ENCODE measurements at regions not wholly inside any gene's neighbourhood (a gene's known extent, or its start where the extent isn't known, plus 50 kb on each side); places are given as distances from the start of the nearest gene placed in this dataset.

DNA sequence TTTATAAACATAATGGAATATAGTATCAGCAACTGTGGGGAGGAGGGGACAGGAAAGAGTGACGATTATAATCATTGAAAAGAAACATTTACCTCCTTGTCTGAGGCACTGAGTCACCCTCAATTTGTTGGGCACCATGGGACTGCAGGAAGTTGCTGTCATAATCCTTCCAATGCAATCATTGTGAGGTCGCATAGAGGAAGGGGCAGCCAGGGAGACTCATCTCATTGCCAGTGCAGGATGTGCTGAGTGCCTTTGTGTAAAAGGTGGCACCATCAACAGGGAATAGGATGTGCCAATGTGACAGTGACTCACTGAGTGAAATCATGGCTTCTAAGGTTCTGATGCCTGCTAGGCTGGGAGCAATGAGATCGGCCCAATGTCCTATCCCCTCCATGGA, 300.4 kb upstream of the ADAMTS9 start:
- DNase-seq = no peak

DNA sequence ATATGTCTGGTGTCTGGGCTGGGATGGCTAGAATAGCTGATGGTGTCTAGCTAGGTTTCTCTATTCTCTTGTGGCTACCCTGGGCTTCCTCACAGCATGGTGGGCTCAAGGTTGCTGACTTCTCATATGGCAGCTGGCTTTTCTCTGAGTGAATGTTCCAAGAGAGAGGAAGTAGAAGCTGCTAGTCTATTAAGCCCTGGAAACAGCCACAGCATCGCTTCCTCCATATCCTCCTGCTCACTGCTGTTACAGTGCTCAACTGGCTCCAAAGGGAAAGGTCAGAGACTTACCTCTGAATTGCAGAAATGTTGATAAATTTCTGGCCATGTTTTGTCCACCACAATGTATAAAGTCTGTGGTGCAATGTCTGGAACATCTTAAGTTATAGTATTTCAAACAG, 299.9 kb upstream of the ADAMTS9 start:
- DNase-seq = no peak

DNA sequence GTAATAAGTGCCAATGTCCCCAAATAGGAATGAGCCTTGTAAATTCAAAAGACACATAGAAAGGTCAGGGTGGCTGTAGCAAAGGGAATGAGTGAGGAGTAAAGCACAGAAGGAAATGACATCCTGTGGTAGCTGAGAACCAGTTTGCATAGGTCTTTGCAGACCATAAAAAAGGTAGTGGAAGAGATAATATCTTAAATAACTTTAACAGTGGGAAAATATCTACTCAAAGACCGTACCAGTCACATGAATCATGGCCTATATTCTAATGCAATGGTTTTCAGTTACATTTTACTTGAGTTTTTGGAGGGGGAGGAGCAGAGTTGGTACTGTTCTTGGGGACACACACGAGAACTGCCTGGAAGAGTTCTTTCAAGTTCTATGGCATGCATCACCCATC, 297.3 kb upstream of the ADAMTS9 start:
- DNase-seq = no peak

DNA sequence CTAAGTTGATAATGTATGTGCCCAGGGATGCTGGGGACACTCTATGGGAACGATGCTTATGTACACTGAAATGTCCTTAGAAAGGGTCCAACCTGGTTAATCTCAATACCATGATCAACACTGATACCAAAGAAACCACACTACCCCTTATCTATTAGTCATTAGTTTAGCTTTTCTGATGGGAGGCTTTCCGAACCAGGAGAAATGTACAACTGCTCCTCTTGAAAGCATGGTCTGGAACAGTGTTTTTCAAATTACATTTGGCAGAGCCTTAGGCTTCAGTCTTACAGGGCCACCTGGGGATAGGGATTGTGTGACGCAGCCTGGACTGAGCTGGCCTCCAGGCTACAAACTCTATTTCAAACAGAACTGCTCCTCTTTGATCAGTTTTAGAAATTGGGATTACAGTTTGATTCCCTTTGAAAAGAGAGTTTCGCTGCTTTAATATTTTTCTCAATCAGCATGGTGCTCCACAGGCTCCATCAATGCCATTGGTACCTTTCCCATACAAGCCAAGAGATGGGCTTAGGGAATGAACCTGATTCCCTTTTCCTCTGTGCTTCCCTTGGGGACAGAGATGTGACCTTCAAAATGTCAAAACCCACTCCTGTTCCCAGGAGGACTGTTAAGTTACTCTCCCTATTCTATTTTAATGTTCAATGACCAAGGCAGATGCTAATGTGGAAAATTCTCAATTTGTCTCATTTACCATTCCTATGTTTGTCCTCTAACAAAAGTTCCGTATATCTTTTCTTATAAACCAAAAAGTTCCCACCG, 296.0 kb upstream of the ADAMTS9 start:
- no peak for DNase-seq

DNA sequence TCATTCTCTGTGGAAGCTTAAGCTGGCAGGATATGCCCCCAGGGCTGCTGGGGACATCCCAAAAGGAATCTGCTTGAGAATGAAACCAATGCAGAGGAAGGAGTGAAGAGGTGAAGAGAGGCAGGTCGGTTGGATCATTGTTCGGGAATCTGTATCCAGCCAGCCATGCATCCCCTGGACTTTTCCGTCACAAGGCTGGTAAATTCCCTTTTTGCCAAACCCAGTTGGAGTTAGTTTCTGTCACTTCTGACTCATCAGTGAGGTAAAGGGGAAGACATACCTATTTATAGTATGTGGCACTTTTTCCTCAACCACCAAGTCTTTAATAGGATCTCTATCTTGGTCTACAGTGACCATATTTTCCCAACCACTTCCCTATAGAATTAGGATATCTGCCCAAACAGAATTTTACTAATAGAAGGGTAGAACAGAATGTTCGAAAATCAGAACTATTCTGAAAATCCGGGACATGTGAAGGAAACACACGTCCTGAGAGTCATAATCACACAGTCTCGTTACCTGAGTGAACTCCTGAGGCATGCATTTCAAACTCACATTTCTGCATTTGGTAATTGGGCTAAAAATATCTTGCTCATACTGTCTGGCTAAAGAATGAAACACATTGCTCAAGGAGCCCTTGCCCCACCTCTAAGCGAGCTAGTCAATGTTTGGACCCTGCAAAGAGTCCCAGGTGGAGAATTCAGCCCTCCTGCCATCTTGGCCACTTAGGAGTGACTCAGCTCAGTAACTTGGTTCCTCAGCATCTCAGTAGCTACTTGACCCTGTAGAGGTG, 289.7 kb upstream of the ADAMTS9 start:
- no peak for DNase-seq

DNA sequence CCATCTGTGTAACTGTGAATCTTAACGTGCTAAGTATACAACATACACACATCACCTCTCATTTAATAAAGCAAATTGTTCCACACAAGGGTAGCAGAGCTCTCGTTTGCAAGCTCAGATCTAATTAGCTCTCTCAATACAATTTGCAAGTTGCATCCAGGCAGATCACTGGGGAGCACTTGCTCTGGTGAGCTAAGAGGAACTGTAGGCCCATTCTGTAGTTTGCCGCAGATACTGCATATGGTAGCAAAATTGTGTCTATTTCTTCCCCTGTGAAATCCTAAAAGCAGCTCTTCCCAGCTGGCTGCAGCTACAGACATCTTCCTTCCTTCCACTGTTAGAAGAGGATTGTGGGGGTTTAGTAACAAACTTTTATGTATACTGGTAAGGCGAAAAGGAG, 288.7 kb upstream of the ADAMTS9 start:
- DNase-seq = no peak

DNA sequence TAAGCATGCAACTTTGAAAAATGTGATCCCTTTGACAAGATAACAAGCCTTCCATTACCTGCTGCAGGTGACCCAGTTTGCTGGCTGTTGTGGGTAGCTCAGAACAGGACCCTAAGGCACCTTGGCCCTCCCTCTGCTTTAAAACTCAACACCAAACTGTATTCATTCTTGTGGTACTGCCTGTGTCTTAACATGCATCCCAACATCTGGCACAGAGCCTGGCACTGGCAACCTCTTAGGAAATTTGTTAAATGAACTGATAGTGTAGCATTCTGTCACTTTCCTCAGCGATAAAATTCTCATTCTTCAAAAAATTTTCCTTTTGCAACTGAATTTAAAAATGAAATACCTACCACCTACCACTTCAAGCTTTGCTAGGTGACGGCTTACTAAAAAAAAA, 287.3 kb upstream of the ADAMTS9 start:
- DNase-seq = no peak

DNA sequence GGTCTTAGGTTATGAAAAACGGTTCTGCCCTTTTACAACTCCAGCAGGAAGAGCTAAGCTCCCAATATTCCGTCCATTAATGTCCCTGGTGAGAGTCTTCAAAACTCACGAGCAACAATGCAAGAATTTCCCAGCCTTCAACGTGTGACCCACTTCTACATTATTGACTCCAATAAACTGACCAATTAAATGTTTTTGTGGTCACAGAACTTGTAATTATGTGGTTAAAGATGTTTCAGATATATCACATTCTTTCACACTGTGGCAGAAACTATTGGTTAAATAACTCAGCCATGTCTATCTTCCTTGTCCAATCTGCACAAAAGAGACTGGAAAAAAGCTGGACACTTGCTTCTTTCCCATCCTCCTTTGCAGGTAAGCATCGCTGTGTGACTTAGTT, 286.6 kb upstream of the ADAMTS9 start:
- DNase-seq = no peak

DNA sequence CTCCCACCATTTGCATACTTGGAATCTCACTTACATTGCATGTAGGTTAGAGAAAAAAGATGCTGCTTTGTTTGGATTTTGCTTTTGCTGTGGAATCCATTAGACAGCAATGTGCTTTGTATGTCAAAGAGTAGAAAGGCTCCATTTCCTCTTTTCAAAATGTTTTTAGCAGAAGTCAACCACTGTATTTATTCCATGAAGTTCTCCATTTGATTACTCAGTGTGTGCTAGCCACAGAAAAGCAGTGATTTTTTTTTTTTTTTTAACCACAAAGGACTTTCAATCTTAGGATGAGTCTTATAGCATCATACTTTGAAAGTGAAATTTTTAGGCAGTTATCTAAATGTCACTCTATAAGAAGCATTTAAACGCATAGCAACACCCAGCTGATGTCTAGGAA, 285.0 kb upstream of the ADAMTS9 start:
- peak in 2 of 3 donors; percentile 5 to 34 for DNase-seq

DNA sequence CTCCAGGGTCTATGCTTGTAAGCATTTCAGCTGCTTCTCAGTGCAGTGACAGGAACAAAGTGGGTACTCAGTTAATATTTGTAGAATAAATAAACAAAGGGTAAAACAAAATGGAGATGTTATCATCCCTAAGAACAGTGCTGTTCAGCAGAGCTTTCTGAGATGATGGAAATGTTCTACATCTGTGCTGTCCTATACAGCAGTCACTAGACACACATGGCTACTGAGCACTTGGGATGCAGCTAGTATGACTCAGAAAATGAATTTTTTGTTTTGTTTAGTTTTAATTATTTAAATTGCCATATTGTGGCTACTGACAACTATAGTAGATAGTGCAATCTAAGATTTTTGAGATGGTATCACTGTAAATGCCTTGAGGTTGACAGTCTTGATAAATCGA, 283.8 kb upstream of the ADAMTS9 start:
- no peak for DNase-seq

DNA sequence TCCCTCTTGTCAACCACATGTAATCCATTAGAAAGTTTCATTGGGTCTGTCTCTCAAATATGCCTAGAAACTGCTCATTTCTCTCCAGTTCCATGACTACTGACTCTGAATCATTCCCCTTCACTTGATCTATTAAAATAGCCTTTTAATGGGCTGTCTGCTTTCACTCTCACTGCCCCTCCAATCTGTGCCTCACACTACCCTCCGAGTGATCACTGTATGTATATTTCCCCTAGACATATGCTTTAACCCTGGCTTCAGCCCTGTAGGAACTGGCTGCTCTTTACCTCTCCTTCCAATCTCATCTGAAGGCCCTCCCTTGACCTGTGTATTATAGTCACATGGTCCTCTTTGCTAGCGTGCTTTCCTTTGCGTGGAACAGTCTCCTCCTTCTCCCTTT, 282.8 kb upstream of the ADAMTS9 start:
- DNase-seq = no peak

DNA sequence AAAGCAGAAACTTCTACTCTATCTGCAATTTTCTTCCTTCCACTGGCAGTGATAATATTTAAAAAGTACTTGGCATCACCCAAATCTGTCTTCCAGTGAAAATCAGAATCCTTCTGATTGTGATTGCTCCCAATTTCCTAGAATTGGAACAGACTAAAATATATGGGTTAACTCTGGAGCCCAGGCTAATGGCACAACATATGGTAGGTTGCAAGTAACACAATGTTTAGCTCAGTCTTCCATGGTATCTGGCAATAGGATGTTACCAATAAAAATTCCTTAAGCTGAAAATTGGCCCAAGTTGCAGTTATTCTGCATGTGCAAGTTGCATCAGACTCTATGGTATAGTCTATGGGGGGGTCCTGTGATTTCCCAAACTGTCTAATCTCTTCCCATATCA, 273.5 kb upstream of the ADAMTS9 start:
- no peak for DNase-seq

DNA sequence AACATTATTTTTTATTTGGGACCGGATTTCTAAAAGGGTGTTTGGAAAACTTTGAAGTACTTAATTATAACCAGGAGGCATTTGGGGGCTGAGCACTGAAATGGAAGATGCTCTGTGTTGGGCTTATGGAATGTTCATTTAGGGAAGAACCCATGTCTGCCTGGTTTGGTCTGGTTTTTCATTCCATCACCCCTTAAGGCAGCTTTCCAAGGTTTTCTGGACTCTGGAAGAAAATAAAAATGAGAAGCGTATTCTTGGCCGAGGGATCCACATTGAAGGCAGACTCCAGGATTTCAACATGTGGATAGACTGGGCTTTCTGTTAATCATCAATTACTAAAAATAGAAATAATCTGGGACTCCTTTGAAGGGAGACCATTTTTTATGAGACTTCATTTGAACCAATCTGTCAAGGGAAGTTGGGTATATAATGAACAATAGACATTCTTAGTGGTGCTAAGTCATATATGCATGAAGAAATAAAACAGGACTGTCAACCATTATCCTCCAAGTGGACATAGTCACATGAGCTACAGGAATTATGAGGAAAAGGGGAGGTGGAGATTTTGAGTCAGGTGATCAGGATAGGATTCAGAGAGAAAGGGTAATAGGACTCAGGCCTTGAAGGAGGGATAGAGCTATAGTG, 270.5 kb upstream of the ADAMTS9 start:
- no peak for DNase-seq

DNA sequence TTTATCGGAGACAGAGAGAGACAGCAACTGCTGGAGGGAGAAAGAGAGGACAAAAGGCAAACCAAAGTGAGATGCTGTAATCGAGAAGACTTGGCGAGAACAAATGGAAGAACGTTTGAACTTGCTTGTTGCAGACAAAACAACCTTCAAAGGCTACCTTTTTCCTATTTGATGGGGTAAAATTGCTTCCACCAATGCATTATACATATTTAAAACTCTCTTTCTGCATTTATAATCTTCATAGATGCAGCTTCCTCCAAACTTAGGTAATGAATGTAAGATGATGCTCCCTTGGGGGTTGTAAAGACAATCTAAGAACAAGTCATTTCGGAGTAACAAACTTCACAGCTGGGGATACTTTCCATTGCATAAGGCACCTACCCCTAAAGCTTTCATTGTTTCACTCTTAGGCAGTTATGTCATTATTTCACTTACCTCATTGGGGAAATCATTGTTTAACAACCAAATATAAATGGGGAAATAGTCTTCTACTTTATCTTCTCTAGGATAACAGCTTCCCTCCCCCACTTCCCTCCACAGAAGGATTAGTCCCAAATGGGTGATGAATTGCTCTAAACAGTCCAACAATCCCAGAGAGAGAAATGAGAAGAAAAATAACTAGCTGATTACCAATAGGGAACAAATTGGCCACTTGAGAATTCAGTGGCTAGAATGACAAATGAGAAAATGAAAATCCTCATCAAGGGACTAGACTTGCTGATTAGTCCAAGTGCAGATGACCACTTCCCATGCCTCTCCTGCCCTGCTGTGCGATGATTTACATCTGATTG, 269.8 kb upstream of the ADAMTS9 start:
- no peak for DNase-seq

DNA sequence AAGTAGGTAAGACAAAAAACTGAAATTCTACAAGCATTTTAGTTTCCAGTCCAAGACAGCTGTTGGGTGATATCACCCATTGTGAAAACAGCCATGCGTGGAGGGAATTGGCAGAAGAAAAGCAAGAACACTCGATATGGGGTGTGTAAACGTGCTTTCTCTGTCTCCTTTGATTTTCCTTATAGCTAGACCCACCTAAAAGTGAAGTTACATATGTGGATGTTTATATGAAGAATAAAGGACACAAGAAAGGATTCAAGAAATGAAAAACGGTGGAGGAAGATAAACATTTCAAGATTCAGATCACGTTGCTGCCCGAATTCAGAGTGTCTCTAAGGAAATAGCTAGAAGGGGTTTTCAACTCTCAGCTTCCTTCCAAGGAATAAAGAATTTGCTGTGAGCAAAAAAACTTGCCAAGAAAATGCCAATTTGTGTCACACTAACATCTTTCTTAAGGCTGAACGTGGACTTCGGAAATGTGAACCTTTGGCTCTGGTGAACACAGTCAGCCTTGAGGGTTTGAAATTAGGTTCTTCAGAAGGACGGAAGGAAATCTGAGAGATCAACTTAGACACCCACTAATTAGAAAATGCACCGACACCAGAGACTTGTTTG, 269.0 kb upstream of the ADAMTS9 start:
- DNase-seq = no peak

DNA sequence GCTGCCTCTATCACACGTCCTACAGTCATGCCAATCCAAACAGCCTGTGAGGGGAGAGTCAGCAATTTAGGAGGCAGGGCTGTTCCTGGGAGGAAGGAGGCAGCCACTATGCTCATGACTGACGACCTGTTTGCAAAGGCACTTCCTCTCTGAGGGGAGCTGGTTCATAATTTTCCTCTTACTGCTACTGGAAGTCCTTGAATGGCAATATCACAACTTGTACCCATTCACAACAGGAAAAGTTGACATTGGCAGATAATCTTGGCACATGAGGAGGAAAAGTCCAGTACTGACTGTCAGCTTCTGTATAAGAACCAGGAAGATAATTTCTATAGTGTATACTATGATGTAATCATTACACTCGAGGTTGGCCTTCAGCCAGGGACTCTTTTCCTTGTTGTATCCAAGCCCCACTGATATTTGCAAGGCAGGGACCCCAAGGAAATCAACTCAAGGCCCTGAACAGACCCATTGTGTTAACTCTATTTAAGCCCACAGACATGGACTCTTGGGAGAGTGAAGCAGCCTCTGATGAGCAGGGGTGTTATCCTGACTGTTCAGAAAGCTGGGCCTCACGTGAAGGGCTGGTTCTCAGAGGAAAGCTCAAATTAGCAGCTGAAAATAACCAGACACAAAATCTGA, 267.3 kb upstream of the ADAMTS9 start:
- no peak for DNase-seq

DNA sequence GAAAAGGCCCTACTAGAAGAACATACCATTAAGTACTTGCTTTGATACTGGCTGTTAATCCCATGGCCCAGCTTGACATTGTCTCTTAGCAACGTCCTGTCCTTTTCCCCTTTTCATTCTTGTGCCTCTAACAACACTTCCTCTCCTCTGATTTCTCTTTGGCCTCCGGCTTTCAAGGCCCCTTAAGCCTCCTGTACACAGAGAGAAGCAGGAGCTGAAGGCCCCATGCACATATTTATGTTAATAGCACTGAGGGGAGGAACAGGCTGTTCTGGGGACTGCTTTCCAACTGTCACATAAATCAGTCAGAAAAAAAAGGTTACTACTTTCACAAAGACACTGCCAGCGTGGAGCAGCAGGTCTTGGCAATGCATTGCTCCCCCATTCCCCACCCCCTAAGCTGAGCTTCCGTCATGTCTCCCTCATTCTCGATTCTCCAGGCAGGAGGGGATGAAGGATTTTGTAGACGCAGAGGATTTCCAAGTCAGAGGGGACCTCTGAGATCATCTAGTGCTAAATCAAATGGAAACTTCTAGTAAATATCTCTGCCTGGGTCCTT, 257.4 kb upstream of the ADAMTS9 start:
- no peak for DNase-seq

DNA sequence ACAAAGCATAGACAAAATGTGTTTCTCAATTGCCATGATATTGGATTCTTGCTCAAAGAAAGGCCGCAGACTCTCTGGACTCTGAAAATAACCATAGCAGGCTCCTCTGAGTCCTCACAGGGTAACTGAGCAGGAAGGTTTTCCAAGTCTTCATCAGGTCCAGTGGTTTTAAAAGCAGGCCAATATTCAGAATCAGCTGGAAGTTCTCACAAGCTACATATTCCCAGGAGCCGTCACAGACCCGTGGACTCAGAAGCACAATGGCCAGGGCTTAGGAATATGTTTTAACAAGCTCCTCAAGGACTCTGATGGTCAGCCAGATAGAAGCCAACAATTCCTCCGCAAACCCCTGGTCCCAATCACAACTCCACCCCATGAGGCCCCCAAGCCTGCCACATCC, 256.1 kb upstream of the ADAMTS9 start:
- no peak for DNase-seq

DNA sequence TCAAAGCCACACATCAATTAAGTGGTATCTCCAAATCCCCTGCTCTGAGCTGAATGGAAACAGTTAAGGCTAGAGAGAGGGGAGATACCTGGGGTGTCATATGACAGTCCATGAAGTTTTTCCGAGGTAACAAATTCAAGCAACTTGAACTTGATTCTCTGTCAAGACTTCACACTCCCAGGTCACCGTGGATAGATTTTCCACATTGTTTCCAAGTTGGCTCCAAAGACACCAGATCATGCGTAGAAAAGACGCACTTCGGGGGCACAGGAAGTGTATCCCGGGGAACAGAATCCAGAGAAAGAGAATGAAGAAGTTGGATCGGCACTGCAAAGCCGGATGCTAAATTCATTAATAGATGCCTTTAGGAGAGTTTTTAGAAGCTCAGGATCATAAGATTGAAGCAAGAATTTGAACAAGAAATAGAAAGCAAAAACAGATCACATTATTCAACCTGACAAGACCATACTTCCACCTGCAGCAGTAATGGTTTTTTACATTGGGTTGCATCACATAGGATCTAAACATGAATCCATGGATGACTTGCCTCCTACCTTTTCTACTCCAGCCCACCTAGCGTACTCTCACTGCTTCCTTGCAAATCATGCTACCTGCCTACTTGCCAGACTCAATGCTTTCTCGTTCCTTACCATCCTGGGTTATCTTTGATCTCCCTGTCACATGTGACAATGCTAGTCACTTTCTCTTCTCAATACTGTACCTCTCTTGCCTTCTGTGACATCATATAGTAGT, 253.0 kb upstream of the ADAMTS9 start:
- DNase-seq = no peak

DNA sequence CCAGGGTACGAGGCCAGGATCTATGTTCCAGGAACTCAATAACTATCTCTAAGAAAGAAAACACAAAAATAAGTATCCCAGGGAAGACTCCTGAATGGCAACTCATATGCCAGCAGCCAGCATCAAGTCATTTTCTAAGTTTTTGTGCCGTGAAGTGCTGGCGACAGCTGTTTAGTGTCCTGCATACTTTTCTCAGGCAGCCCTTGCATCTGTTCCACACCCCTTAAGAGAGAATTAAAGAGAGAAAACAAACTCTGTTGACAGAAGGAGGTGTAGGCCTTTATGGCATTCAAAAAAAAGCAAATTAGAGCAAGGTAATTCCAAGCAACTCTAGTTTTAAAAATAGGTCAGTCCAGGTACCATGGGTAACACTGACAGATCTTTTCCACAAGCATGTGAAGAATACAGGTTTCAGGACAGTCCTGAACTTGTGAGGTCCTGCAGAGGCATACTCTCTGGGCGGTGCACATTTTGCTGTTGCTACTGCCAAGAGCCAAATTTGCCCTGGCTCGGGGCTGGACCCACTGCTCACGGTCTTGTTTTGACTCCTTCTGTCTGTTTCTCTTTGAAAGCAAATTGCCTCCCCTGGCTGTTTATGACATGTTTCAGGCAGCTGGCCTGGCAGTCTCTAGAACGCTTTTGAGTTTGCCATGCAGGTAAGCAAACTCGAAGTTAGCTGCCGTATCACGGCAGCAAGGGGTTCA, 252.1 kb upstream of the ADAMTS9 start:
- DNase-seq = no peak

Measured in suppressor macrophage treated with lipopolysaccharide for 1 hour (primary cell).